NCI-H524 (cell line): ENCODE measurements at regions not wholly inside any gene's neighbourhood (a gene's known extent, or its start where the extent isn't known, plus 50 kb on each side); places are given as distances from the start of the nearest gene placed in this dataset.

Experiments used
- DNase-seq, 2 experiments: peaks; one replicate each; lab custom pipeline; 2025; lab: John Stamatoyannopoulos, UW

- no peak for DNase-seq
Measured at GRCh38 chr11:130737866-130738431, 178.3 kb downstream of the SNX19 start.

DNA sequence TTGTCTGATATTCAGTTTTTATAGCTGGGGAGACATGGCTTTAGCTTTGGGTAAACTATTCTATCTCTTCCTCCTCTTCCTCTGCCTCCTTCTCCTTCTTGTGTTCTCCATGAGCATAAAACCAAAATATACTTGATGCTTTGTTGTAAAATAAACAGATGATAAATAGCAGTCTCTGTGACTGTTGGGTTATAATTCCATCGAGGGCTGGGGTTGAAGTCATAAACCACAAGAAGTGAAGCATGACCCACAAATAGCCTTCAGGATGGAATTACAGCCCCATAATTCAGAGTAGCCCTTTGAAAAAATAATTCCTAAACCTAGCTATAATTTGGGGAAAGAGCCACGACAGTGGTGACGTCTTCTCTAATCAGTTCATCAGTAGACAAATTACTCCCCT, 177.7 kb downstream of the SNX19 start:
- no peak for DNase-seq

DNA sequence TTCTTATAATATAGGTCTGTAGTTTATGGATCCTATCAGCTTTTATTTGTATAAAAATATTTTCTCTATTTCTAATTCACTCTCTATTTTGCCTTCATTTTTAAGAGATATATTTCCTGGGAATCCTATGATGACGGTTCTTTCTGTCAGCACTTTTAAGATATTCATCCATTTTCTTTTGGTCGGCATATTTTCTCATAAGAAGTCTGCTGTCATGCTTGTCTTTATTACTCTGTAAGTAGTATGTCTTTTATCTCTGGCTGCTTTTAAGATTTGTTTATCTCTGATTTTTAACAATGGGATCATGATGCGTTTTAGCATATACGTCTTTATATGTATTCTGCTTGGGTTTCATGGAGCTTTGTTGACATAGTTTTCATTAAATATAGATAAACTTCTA, 175.5 kb downstream of the SNX19 start:
- no peak for DNase-seq

- no peak for DNase-seq
Measured at GRCh38 chr11:130744794-130745193, 171.5 kb downstream of the SNX19 start.

DNA sequence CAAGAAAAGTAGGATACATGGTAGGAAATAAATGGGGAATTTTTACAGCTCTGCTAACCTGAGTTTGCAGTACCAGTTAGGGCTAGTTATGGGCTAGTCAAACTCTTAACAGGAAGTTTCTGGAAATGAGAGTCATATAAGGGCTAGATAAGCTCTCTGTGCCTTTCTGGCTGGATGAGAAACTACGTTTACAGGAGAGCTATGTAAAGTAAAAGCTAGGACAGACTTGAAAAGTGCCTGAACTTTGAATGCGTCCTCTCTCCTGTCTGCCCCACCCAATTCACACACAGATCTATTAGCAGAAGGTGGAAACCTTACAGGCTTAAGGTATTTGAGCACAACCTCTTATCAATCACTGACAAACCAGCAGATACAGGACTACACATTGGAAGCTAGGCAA, 167.1 kb downstream of the SNX19 start:
- no peak for DNase-seq

DNA sequence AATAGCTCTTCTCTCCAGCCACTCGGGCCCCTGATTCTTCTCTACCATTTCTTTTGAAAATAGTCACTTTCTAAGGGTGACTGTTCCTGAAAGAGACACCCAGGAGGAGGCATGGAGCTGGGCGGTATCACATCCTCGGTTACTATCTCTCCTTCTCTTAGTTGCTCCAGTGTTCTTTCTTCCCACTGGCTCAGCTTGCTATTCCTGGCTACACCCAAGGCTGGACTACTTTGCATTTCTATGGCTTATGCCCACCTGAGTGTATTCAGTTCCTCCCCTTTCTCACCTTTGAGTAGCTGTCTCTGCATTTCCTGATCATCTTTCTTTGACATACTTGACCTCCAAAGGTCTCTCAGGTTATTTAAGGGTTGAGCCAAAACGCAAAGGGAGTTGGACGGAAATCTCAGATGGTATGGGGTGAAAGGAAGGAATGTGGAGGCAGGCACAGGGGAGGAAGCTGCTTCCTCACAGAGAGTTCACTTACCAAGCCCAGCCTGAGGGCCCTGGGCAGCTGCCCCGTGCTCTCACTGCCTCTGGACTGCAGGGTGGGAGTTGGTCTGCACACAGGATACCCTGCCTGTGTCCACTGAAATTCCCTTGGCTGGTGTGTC, 155.7 kb downstream of the SNX19 start:
- DNase-seq = no peak

DNA sequence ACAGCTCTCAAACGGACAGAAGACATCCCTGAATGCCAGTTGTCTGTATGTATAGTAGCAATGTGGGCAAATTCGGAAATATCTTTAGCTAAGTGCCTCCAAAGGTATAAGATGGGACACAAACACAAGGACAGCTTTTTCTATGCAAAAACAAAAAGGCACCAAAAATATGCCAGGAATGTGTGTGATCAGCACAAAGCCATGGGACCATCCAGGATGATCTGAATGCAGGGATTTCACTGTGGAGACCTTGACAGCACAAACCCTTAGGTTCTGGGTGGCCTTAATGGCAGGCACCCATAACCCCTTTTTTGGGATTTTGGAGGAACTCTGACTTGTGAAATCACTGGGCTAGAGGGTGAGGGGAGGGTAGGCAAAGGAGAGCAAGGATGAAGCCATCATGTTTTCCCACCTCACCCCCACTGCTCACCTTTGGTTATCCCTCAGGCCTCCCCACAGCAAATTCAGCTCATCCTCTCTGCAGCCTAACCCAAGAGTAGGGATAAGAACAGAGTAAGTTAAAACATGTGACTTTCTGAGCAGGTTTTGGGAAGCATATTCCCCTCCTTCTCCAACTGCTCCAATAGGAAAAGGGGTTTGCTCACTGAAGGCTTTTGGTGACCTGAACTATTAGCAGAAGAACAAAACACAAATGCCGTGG, 154.6 kb downstream of the SNX19 start:
- no peak for DNase-seq

- no peak for DNase-seq
Measured at GRCh38 chr11:130762638-130763037, 153.6 kb downstream of the SNX19 start.

DNA sequence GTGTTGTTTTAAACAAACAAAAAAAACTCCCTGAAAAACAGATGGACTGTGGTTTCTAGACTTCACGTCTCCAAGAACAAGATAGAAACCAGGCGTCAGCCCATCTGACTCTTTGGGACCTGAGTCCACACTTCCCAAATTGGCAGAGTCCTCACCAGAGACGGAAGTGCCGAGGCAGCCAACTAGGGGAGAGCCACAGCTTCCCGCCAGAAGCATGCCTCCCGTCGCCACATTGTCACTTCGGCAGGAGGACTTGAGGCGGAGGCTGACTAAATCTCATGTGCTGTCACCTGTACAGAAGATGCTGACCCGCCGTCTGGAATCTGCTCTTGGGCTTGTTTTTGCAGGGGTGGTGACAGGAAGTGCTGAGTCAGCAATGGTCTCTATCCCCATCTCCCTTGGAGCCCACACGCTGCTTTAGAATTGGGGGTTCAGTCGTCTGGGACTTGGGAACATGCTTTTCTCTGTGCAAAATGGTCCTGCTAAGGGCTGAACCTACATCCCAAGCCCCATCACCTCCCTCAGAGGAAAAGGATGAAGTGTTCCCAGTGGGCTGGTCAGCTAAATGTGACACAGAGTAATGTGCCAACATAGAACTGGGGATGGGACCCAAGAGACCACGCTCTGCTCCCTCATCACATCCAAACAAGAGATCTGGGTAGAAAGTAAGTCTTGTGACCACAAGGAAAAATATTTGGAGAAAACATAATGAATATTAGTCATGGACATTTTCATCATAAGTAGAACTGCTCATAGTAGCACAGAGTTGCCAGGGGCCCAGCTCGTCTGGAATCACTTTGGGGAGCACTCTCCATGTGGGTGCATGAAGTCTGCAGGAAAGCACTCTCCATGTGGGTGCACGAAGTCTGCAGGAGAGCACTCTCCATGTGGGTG, 152.9 kb downstream of the SNX19 start:
- no peak for DNase-seq

GRCh38 chr11:130765406-130765805, 150.9 kb downstream of the SNX19 start:
- peak in 1 of 2 experiments; percentile 33 for DNase-seq

DNA sequence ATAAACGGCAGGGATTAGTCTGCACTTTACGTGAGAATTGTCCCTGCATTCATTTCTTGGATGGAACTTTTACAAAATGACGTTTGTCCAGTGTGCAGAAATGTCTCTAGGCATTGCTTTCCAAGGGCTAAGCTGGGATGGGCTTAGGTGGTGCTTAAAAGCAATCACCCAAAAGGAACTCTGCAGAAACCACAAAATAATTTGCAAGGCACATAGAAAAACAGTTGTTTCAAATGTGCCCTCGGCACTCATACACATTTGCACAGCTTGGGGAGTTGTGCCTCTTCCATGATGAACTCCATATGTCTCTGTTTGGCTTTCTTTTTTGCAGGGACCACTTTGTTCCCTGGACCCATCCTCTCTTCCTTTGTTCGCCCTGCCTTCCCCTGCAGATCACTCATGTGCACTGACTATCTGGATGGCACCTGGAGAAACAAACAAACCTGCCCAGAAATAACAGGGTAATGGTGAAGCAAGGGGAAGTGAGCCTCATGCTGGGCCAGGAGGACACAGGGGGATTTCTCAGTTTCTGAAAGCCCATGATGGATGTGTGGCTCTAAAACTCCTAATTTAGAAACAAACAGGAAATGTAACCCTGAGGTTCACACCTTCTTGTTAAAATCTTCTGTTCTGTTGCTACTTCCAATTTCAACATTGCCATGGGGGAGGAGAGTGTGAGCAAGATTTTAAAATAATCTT, 150.2 kb downstream of the SNX19 start:
- DNase-seq = no peak

DNA sequence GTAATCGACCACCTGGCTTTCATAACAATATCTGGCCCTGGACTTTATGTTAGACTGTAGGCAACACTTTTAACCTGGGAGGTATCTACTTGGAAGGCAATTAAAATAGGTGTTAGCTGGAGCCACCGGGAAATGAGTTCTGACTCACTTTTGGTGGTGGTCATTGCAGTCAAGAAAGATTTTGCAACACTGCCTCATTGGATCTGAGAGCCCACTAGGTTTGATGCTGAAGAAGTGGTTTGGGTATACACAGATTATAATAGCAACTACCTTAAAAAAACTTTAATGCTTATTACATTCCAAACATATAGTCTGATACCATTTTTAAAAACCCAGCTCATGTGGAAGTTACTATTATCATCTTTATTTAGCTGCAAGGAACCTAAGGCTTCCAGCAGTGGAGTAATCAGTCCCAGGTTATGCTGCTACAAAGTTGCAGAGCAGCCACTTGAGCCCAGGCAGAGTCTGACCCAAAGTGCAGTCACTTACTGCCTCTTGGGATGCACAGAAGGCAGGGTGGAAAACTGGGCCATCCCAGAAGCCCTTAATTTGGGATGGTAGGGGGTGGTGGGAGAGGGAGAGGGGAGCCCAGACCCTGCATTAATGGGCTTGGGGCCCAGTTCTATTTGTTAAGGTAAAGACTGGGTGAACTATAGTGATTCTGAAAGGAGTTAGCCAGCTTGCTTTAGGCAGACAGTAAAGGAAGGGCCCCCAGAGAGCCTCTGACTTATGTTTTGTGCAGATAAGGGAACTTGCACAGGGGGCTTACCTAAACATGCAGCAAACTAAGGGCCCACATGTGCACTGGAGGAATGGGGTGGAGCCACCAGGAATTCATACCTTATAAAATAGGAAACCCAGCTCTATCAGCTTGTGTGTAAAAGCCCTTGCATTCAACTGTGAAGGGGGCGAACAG, 149.4 kb downstream of the SNX19 start:
- no peak for DNase-seq

DNA sequence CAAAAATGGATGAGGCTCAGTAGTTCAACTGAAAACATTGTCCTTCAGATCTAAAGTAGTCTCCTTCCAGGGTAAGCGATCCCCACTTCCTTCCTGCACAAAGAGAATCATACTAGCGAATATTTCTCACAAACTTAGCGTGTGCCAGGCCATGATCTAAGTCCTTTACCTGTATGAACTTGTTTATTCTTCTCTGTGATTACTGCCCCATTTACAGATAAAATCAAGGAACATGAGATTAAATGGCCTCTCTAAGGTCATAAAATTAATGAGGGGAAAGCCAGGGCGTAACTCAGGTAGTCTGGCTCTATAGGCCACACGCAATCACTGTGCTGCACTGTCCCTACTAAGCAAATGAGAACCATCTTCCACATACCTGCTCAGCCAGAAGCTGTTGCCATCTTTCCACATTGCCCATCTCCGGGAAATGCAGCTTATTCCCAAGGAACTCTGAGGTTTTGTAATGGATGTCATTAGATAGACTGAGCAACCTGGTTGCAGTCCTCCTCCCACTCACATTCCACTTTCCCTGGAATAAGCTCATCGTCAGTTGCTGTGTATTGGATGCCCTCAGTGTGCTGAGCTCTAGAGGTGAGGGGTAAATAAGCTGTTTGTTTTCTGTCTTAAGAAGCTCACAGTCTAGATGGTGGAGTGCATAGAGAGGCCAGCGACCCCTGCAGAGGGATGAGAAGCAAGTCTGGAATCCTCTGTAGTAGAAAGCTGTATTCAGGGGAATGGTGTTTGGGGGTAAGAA, 146.3 kb downstream of the SNX19 start:
- no peak for DNase-seq

GRCh38 chr11:130771708-130772107, 144.6 kb downstream of the SNX19 start:
- no peak for DNase-seq

- no peak for DNase-seq
Measured at GRCh38 chr11:130772266-130773227, 143.7 kb downstream of the SNX19 start.

- no peak for DNase-seq
Measured at GRCh38 chr11:130773244-130773820, 142.9 kb downstream of the SNX19 start.

GRCh38 chr11:130774703-130775102, 141.6 kb downstream of the SNX19 start:
- no peak for DNase-seq

DNA sequence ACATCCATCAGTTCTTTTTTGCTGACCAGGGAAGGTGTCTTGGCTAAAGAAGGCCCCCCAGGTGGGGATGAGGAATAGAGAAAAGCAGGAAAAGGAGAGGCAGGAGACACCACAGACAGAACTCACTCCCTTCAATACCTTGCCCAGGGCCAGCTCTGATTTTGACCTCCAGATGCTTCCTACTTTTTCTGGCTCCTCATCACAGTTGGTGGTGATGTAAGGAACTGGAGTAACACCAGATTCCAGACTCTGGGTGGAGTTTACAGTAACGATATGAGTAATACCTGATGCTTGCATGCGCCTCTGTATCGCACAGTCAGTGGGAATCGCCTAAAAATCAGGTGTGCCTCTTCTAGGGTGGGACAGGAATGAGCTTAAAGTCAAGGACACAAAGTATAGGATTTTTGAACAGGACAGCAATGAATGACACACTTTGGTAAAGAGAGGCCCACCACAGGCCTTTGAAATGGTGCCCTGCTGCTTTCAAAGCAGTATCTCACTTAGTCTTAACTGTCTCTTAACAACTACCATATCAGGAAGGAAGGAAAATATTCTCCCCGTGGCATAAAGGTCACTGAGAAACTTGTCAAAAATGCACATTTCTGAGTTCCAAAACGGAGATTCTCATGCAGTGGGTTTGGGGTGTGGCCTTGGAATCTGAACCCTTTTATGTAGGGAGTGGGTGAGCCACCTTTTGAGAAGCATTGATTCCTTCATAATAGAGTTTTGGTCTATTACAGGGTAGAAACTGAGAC, 140.8 kb downstream of the SNX19 start:
- DNase-seq = no peak
